IPS-18a (cell line): ENCODE measurements at regions not wholly inside any gene's neighbourhood (a gene's known extent, or its start where the extent isn't known, plus 50 kb on each side); places are given as distances from the start of the nearest gene placed in this dataset.

Experiments
- H3K27ac ChIP-seq: one replicate; pipeline ENCODE4 v1.5.1; 2013; ENCODE audit warnings: low read length
- H3K27me3 ChIP-seq: one replicate; pipeline ENCODE4 v1.6.1; 2013; ENCODE audit warnings: mild to moderate bottlenecking, low read length; ENCODE audit not compliant: control insufficient read depth, insufficient read depth
- H3K36me3 ChIP-seq: one replicate; pipeline ENCODE4 v1.6.1; 2013; ENCODE audit warnings: low read depth, low read length; ENCODE audit not compliant: control insufficient read depth
- H3K4me1 ChIP-seq: one replicate; pipeline ENCODE4 v1.6.1; 2013; ENCODE audit warnings: low read depth, low read length; ENCODE audit not compliant: control insufficient read depth
- H3K4me3 ChIP-seq: one replicate; pipeline ENCODE4 v1.5.1; 2013; ENCODE audit warnings: low read length
- H3K9ac ChIP-seq: one replicate; pipeline ENCODE4 v1.6.1; 2013; ENCODE audit warnings: mild to moderate bottlenecking, low read length, moderate library complexity
- H3K9me3 ChIP-seq: one replicate; pipeline ENCODE4 v1.6.1; 2013; ENCODE audit warnings: low read depth, low read length; ENCODE audit not compliant: control insufficient read depth

DNA sequence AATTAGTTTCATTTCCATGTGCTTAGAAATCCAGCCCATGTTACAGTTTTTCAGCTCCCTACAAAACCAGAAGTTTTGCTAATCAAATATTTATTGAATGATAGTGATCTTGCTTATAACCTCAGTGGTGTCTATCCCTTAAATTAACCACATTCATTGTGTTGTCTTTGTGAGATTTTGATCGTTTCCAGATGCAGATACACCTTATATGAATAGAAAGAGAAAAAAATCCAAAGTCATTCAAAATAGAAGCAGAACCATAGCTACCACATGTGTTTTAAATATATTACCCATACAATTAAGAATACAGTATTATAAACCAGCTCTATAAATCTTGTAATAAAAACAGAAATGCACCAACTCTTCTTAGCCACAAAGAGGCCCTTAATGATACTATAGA, 60.6 kb upstream of the RREB1 start:
- peaks cover 9% of the 10 kb centered on the region for H3K4me1 ChIP-seq
- no peak overlapping the region for H3K9ac ChIP-seq
- no peaks in the 10 kb centered on the region for H3K36me3 ChIP-seq
- H3K27ac ChIP-seq, result no peak overlapping the region
- H3K4me3 ChIP-seq, result no peak overlapping the region
- no peaks in the 10 kb centered on the region for H3K9me3 ChIP-seq
- peaks cover 17% of the 10 kb centered on the region for H3K27me3 ChIP-seq

DNA sequence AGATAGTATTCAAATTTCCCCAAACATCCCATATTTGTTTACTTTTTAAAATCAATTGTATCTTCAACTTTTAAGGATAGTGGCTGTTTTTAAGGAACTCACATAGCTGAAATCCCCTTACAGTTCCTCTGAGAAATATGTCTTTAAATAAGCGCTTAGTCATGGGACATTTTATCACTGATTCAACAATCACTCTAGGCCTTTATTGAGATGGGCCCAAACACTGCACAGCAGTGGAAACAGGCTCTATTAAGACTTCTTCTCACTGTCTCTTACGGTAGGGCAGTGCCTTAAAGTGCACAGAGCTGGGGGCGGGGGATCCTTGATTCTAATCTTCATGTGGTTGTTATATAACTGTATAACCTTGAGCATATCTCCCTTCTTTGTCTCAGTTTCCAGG, 59.8 kb upstream of the RREB1 start:
- Histone ChIP-seq H3K9ac (no peak overlapping the region), H3K4me3 (no peak overlapping the region), H3K27me3 (peaks cover 22% of the 10 kb centered on the region), H3K27ac (no peak overlapping the region), H3K9me3 (no peaks in the 10 kb centered on the region), H3K4me1 (peaks cover 8% of the 10 kb centered on the region), H3K36me3 (no peaks in the 10 kb centered on the region)

- Histone ChIP-seq H3K36me3 (no peaks in the 10 kb centered on the region), H3K27me3 (peaks cover 28% of the 10 kb centered on the region), H3K9ac (no peak overlapping the region), H3K4me3 (no peak overlapping the region), H3K27ac (no peak overlapping the region), H3K9me3 (no peaks in the 10 kb centered on the region), H3K4me1 (peaks cover 9% of the 10 kb centered on the region)
Observed at GRCh38 chr6:7048894-7049293, 58.9 kb upstream of the RREB1 start.

DNA sequence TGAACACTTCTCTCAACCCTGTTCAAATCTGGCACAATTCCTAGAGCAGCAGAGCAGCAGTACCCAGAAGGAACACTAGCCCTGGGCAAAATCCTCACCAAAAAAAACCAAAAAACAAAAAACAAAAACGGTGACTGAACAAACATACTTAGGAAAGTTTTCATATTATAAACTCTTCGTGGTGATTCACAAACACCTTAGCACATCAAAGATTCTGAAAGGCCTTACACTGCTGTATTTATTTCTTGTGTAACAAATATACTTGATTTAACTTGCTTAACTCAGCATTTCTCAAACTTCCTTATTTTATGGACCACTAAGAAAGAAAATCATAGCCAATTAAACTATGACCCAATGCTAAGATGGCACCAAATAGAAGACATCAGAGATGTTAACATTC, 57.8 kb upstream of the RREB1 start:
- peaks cover 9% of the 10 kb centered on the region for H3K4me1 ChIP-seq

DNA sequence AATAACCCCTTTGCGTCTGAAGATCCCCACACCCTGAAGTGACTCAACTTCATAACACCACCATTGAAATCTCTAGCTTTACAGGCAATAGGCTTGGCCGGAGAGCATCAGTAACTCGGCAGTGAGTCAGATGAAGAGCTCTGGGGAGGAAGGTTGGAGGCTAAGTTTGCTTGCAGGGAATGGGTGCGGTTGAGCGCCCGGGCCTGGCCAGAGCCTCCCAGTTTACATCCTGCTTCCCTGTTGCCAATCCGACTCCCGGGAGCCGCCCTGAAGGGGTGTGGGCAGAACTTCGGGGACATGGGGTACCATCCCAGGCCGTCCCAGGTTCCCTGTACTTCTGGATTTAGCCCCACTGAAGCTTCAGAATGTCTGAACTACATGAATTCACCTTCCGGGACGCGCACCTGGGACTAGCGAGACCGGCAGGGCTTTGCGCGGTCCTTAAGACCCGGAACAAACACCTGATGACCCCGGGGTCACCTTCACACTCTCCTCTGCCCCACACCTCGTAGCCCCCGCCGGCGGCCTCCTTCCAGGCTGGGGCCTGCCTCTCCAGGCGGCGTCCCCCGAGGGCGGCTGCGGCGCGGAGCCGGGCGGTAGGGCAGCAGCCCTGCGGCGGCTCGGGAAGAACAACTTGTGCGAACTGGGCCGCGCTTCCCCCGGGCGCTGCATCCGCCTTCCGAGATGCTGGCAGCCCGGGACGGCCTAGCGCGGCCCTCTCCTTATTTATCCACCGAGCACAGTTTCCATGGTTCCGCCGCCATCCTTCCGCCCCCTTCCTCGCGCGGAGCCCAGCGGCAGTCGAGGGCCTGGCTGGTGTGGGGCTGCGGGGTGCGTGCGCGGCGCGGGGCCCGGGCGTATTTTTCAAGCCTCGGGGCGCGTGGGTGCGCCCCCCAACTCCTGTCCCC, 56.6 kb upstream of the RREB1 start:
- H3K9ac ChIP-seq, result peak overlapping the region; percentile 61
- no peaks in the 10 kb centered on the region for H3K9me3 ChIP-seq
- H3K36me3 ChIP-seq, result no peaks in the 10 kb centered on the region
- peaks cover 28% of the 10 kb centered on the region for H3K27me3 ChIP-seq
- no peak overlapping the region for H3K27ac ChIP-seq
- peaks cover 9% of the 10 kb centered on the region for H3K4me1 ChIP-seq
- peak overlapping the region; percentile 70 for H3K4me3 ChIP-seq

More for the DNA sequence above, 57.8 kb upstream of the RREB1 start:
- Histone ChIP-seq H3K27ac (no peak overlapping the region), H3K9ac (no peak overlapping the region), H3K4me3 (no peak overlapping the region), H3K36me3 (no peaks in the 10 kb centered on the region), H3K9me3 (no peaks in the 10 kb centered on the region), H3K27me3 (peaks cover 28% of the 10 kb centered on the region)

- Histone ChIP-seq H3K9ac (peak overlapping the region; percentile 61), H3K4me3 (peak overlapping the region; percentile 70), H3K27ac (no peak overlapping the region), H3K4me1 (peaks cover 9% of the 10 kb centered on the region), H3K36me3 (no peaks in the 10 kb centered on the region), H3K27me3 (peaks cover 28% of the 10 kb centered on the region), H3K9me3 (no peaks in the 10 kb centered on the region)
Observed at GRCh38 chr6:7051780-7052442, 55.9 kb upstream of the RREB1 start.

DNA sequence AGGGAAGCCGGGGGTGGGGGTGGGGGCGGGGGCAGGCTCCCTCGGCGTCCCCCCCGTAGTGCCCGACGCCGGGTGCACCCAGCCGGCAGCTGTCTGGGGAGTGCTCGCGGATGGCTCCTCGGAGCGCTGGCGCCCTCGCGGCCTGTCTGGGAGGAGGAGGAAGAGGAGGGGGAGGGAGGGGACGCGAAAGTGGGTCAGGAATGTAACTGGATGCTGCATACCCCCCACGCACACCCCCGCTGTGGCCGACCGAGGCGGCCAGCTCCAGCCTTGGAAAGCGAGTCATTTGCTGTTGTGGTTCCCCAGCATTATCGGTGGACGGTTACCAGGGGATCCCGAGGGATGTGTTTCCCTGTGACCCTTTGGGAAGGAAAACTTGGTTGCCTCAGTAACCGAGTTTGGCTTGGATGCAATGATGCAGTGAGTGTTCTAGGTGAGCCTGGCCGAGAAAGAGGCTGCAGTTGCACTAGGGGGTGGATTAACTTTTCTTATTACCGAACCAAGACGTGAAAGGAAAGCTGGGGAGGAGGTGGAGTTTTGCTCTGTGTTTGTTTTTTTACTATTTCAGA, 55.2 kb upstream of the RREB1 start:
- Histone ChIP-seq H3K27ac (no peak overlapping the region), H3K9ac (no peak overlapping the region)

DNA sequence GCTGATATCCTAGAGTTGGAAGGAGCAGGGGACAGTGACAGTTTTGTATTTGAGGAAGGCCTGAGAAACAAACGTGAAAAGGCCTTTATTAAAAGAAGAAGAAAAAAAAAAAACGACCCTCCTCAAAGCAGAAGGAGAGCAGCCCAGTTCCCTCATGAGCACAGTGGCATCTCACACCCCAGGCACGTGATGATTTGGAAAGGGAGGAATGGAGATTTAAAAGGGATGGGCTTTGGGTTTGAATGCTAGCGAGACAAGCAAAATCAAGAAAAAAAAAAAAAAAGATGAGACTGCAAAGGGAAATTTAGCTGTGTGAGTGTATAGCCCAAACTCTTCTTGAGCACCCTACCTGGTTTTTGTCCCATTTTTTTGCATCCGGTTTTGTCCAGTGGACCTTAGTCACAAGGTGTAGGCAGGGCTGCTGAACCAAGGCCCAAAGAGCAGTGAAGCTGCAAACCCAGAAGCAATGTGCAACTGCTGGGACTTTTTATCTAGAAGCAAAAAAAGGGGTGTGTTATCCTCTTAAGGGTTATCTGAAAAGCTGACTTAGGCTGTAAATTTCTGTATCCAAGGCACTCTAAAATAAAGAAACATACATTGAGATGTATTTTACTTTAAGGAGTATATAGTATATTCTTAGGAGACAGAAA, 54.5 kb upstream of the RREB1 start:
- Histone ChIP-seq H3K9ac (no peak overlapping the region), H3K4me1 (peaks cover 9% of the 10 kb centered on the region), H3K36me3 (no peaks in the 10 kb centered on the region), H3K4me3 (peak overlapping the region; percentile 70), H3K27me3 (peaks cover 28% of the 10 kb centered on the region), H3K9me3 (no peaks in the 10 kb centered on the region), H3K27ac (no peak overlapping the region)

More for the DNA sequence above, 55.2 kb upstream of the RREB1 start:
- Histone ChIP-seq H3K9me3 (no peaks in the 10 kb centered on the region), H3K4me3 (peak overlapping the region; percentile 70), H3K27me3 (peaks cover 28% of the 10 kb centered on the region), H3K4me1 (peaks cover 9% of the 10 kb centered on the region), H3K36me3 (no peaks in the 10 kb centered on the region)
